ENCODE measurements at regions not wholly inside any gene's neighbourhood (a gene's known extent, or its start where the extent isn't known, plus 50 kb on each side); places are given as distances from the start of the nearest gene placed in this dataset.

DNA sequence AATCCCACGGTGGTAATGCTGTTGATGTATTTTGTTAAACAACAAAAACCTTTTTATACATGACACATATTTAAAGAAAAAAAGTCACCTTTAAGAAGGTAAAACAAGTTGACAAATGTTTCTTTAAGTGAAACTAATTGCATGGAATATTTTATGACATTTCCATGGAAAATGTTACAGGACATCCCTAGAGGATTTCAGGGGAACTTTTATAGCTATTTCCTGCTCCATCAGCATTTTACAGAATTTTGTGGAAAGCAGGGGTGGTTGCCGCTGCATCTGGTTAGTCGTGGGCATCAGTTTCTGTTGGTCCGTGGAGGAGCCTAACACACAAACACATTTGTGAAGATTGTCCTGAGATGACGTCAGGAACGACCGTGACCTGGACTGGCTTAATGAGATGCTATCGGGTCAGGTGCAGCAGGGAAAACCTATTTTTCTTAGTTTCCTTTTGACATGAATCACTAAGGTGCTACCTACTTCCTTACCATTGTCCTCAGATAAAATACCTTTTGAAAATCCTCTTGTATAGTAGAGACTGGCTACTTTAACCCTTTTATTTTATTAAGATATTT lies 305.1 kb downstream of the MAP2K6 start:
- H3K4me3 ChIP-seq (ENCODE audit: low read depth, low read length) = no peak overlapping the region
- FAIRE-seq (no peak), DNase-seq (ENCODE audit: low read depth) (no peak)
- TF ChIP-seq CTCF (IDR thresholded peaks at IDR 0.05; ENCODE audit: insufficient read depth, low read length, severe bottlenecking) = no peak
- no peaks in the 10 kb centered on the region for H3K36me3 ChIP-seq (ENCODE audit: control insufficient read depth, insufficient read depth, low read length)
- no peaks in the 10 kb centered on the region for H3K27me3 ChIP-seq (ENCODE audit: control insufficient read depth, insufficient read depth, low read length)

- FAIRE-seq (no peak), DNase-seq (ENCODE audit: low read depth) (no peak)
- Histone ChIP-seq H3K27me3 (ENCODE audit: control insufficient read depth, insufficient read depth, low read length) (no peaks in the 10 kb centered on the region), H3K4me3 (ENCODE audit: low read depth, low read length) (no peak overlapping the region), H3K36me3 (ENCODE audit: control insufficient read depth, insufficient read depth, low read length) (no peaks in the 10 kb centered on the region)
- no peak for TF ChIP-seq CTCF (IDR thresholded peaks at IDR 0.05; ENCODE audit: insufficient read depth, low read length, severe bottlenecking)
These were observed 308.0 kb downstream of the MAP2K6 start for GRCh38 chr17:69722518-69722917.

DNA sequence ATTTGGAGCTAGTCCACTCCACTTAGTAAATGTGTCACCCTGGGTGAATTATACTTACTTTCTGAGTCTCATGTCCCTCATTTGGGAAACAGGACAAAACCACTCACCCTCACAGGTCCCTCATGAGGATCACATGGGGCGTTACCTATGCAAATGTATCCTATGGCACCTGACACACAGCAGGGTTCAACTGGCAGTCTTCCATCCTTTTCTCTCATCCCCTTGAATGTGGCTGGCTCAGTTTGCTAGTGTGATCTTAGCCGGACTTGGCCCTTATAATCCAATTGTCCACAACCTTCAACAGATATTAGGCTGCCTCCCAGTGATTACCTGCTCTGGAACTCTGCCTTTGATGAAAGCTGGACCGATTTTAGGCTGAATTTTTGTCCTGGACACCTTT lies 308.8 kb downstream of the MAP2K6 start:
- FAIRE-seq = peak; percentile 18
- TF ChIP-seq CTCF (IDR thresholded peaks at IDR 0.05; ENCODE audit: insufficient read depth, low read length, severe bottlenecking) = no peak

GRCh38 chr17:69723741-69724140 lies 309.2 kb downstream of the MAP2K6 start:
- DNase-seq (ENCODE audit: low read depth) (peak; percentile 49), FAIRE-seq (no peak)
- H3K27me3 ChIP-seq (ENCODE audit: control insufficient read depth, insufficient read depth, low read length) = no peaks in the 10 kb centered on the region
- no peaks in the 10 kb centered on the region for H3K36me3 ChIP-seq (ENCODE audit: control insufficient read depth, insufficient read depth, low read length)
- peak; percentile 58 for TF ChIP-seq CTCF (IDR thresholded peaks at IDR 0.05; ENCODE audit: insufficient read depth, low read length, severe bottlenecking)
- no peak overlapping the region for H3K4me3 ChIP-seq (ENCODE audit: low read depth, low read length)

More for the DNA sequence above, 308.8 kb downstream of the MAP2K6 start:
- DNase-seq (ENCODE audit: low read depth) = no peak
- no peak overlapping the region for H3K4me3 ChIP-seq (ENCODE audit: low read depth, low read length)
- H3K27me3 ChIP-seq (ENCODE audit: control insufficient read depth, insufficient read depth, low read length) = no peaks in the 10 kb centered on the region
- no peaks in the 10 kb centered on the region for H3K36me3 ChIP-seq (ENCODE audit: control insufficient read depth, insufficient read depth, low read length)

DNA sequence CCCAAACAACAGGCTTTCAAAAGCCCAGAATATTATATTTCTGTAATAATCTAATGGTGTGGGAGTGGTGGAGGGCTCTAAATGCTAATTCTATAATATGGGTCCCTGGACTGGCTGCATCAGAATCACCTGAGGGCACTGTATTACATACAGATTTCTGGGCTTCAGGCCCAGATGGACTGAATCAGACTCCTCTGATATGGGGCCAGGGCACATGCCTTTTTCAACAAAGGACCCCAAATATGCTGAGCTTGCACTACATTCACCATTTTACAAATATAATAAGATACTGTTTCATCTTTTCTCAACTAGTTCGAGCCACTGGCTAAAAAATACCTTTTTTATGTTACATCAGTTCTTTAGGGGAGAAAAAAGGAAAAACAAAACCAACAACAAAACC lies 309.7 kb downstream of the MAP2K6 start:
- FAIRE-seq (no peak), DNase-seq (ENCODE audit: low read depth) (no peak)
- no peaks in the 10 kb centered on the region for H3K36me3 ChIP-seq (ENCODE audit: control insufficient read depth, insufficient read depth, low read length)
- no peak for TF ChIP-seq CTCF (IDR thresholded peaks at IDR 0.05; ENCODE audit: insufficient read depth, low read length, severe bottlenecking)
- no peak overlapping the region for H3K4me3 ChIP-seq (ENCODE audit: low read depth, low read length)
- H3K27me3 ChIP-seq (ENCODE audit: control insufficient read depth, insufficient read depth, low read length) = no peaks in the 10 kb centered on the region

DNA sequence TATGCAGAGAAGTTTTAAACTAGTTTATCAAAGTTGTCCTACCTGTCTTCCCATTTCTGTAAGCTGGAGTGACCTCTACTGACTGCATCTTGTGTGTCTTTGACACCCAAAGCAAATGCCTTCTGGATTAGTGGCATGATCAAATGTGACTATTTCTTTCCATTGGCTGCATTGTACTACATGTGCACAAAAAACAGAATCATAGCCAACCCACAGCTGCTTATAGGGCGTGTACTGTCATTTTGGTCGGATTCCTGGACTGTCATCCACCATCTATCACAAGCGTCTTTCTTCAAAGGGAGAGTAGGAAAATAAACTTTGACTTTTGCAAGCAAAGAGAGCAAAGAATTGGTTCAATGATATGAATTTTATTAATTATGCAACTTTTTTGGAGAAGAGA lies 310.6 kb downstream of the MAP2K6 start:
- no peak for FAIRE-seq
- H3K27me3 ChIP-seq (ENCODE audit: control insufficient read depth, insufficient read depth, low read length) = no peaks in the 10 kb centered on the region
- TF ChIP-seq CTCF (IDR thresholded peaks at IDR 0.05; ENCODE audit: insufficient read depth, low read length, severe bottlenecking) = no peak
- no peaks in the 10 kb centered on the region for H3K36me3 ChIP-seq (ENCODE audit: control insufficient read depth, insufficient read depth, low read length)
- H3K4me3 ChIP-seq (ENCODE audit: low read depth, low read length) = no peak overlapping the region
- no peak for DNase-seq (ENCODE audit: low read depth)
